ENCODE measurements at regions not wholly inside any gene's neighbourhood (a gene's known extent, or its start where the extent isn't known, plus 50 kb on each side); places are given as distances from the start of the nearest gene placed in this dataset.
"Not testable (repeated sequence)": the region's sequence is repeated elsewhere in the genome, so short reads cannot be mapped to it uniquely, and the experiment has no call there.

DNA sequence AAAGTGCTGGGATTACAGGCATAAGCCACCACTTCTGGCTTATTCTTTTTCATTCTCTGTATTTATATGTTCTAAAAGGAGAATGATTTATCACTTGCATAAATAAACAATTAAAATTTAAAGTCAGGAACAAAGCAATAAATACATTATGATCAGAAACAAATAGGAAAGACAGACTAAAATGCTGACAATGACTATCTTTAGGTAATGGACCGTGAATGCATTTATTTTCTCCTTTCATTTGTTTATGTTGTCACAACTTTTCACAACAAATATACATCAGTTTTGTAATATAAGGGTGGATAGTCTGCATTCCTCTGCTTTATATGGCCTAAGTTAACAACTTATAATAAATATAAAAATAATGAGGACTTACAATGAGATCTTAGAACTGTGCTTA is 199.2 kb upstream of the EPHA4 start:
- no peak for DNase-seq (ENCODE audit: low read depth)

DNA sequence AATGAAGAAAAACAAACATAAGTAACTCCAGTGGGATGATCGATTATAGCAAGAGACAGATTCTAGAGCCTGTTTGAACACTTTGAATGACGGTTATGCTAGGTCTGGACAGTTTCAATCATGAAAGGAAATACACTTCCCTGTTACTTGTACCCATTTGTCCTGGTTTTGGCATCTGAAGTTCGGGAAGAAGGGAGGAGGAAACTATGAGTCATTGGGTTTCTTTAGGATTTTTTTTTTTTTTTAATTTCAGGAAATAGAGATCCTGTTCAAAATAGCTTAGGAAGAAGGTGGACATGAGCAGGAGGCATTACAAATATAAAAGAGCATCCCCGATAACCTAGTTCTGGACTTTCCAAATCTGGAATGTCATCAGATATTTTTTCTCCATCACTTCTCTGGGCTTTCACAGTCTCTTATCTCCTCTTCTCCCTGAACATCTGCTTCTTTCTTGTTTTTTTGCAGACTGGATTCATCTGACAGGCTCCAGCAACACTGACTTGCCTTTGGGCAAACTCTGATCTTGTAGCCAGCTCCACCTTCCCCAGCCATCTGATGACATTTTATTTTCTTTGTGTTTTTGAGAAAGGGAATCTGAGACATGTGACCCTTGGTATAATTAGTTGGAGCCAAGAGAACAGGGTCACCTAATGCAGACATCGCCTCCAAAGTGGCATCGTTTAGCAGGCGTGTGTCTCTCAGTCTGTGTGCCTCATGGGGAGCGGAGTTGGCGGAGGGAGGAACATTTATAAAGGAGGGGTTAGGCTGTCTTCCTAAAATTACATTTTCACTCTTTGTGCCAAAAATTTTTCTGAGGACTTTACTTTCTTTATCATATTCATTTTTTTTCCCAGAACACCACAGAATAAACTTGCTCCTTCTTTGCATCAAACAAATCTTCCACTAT is 195.3 kb upstream of the EPHA4 start:
- no peak for DNase-seq (ENCODE audit: low read depth)

DNA sequence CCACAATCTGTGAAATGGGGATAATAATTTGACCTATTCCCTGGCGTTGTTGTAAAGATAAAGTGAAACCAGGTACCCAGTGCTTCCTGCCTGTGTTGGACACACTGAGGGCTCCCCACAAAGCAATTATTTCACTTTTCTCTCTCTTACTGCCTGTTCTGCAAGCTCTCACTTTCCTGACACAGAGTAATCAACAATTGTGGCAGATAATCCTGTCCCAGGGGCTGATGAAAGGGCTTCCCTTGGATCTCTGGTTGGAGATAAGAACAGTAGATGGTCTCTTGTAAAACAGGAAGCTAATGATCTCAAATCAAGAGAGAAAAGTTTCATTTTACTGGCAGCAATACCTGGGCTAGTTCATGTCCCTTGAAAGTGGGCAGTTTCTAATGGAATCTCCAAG is 190.4 kb upstream of the EPHA4 start:
- DNase-seq (ENCODE audit: low read depth), result no peak

- DNase-seq (ENCODE audit: low read depth), result no peak
Measured at GRCh38 chr2:221761260-221761659, 189.2 kb upstream of the EPHA4 start.

DNA sequence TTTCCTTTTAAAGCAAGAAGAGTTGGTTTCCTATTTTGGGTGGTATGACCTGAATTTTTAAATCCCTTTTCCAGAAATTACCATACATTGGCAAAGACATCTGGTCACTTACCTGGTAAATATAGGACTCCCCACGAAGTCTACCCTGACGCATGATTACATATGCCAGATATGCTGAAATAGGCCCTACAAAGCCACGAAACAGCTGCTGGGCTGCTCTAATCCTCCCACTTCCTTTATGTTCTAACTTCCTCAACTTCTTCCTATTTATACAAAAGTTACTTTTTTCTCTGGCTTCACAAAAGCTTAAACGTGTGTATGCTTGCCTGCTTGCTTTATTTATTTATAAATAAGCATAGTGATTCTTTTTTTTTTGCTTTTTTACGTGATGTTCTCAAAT is 186.0 kb upstream of the EPHA4 start:
- no peak for DNase-seq (ENCODE audit: low read depth)

- no peak for DNase-seq (ENCODE audit: low read depth)
Measured at GRCh38 chr2:221753401-221753800, 181.3 kb upstream of the EPHA4 start.

- DNase-seq (ENCODE audit: low read depth), result no peak
Measured at GRCh38 chr2:221752781-221753180, 180.7 kb upstream of the EPHA4 start.

DNA sequence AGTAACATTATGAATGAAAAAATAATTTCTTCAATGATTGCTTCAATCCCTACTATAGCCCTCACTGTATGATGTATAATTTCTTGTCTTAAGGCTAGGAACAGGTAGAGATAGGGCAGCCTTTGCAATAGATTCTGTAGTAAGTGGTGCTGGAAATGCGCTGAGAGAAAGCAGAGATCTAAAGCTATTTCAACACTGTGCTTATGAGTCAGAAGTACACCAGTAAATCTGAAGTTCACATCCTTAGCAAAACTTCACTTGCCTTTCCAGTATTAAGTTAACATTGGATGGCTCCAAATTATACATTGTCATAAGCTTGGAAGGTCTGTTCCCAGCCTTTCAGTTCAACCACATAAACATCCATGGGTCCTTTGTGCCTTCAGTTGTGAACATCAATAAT is 178.2 kb upstream of the EPHA4 start:
- no peak for DNase-seq (ENCODE audit: low read depth)

- DNase-seq (ENCODE audit: low read depth), result no peak
Measured at GRCh38 chr2:221747289-221747972, 175.3 kb upstream of the EPHA4 start.

DNA sequence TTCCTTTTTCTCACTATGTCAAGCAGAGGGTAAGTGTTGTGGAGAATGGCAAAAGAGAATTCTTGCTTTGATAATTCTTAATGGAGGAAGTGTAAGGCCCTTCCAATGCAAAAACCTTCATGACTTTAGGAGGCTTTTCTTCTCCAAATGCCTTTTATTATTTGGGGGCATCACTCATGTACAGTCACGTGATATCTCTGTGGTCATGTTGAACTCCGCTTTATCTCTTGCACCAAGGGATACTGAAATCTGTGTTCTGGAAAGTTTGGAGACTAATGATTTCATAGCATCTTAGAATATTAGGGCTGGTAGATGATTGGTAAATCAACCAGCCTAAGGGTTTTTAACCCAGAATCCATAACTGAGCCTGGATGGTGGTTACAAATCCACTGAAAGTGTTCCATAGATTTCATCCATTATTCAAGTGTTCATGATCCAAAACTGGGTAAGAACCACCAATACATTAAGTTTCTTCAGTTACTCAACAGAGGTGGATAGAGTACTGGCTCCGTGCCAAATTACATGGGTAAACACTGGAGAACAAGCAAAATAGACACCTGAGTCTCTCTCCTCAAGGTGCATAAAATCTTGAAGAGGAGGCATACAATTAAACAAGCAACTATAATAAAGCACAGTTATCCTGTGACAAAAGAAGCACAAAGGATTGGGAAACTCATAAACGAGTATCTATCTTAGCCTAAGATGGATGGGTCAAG is 169.6 kb upstream of the EPHA4 start:
- DNase-seq (ENCODE audit: low read depth), result no peak

GRCh38 chr2:221731432-221732145 is 159.5 kb upstream of the EPHA4 start:
- no peak for DNase-seq (ENCODE audit: low read depth)

DNA sequence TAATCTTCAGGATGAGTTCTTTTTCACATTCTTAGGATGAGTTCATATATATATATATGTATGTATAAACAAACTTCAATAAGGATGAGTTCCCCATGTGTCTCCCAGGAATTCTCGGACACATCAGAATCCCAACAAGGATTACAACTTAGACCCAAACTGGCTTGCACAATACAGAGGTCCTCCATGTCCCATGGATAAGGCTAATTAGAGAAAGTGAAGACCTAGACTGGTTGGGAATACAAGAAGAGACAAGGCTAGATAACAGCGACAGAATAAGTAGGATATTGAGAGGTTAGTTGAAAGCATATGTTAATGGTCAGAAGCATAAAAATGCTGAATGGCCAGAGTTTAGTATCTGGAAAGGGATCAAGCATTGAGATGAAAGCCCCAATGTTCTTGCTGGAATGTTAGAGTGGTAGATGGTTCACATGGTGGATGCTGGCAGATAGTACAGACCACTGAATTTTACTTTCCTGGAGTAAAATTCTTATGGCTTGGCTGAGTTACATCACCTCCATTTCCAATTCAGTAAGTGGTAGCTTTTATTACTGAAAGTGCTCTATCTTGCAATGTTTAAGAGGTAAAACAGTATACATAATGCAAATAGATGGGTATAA is 154.9 kb upstream of the EPHA4 start:
- DNase-seq (ENCODE audit: low read depth), result no peak

GRCh38 chr2:221724631-221725203 is 152.6 kb upstream of the EPHA4 start:
- no peak for DNase-seq (ENCODE audit: low read depth)

DNA sequence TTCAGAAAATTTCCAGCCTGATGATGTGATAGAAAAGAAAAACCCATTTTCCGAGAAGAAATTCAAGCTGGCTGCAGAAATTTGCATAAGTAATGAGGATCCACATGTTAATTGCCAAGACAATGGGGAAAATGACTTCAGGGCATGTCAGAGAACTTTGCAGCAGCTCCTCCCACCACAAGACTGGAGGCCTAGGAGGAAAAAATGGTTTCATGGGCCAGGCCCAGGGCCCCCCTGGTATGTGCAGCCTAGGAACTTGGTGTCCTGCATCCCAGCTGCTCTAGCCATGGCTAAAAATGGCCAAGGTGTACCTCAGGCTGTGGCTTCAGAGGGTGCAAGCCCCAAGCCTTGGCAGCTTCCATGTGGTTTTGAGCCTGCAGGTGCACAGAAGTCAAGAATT is 152.0 kb upstream of the EPHA4 start:
- DNase-seq (ENCODE audit: low read depth), result not testable (repeated sequence)

DNA sequence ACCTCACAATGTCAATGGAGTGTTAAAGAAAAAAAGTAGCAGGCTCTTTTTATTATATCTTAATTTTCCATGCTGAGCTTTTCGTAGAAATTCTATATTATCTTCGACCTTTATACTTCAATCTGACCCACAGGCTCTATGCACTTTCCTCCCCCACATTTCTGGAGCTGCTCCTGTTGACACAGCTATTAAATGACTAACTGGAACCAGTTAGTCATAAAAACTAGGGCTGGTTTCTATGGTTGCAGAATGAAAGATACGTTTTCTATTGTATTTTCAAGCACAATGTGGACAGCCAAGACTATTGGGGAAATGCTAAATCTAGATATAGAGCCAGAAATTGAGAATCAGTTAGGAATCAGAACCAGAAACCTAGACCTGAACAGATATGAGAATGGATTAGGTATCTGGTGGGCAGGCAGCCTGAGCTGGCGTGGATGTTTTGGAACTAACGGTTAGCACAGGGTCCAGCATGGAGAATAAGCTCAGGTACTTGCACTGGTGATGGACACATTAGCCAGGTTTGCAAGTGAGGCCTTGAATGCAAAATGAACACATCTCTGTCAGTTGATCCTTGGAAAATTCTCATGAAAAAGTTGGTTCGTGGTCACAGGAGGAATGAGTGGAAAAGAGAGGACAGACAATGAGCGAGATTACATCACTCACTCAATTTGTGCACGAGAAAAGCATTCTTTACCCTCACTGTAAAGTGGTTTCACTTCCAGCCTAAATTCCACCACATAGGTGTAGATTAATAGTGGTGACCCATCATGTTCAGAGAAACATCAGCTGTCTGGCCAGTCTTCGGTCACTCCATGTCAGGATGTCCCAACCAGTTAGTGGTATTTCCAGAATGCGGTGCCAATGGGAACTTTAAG is 144.6 kb upstream of the EPHA4 start:
- DNase-seq (ENCODE audit: low read depth), result no peak

DNA sequence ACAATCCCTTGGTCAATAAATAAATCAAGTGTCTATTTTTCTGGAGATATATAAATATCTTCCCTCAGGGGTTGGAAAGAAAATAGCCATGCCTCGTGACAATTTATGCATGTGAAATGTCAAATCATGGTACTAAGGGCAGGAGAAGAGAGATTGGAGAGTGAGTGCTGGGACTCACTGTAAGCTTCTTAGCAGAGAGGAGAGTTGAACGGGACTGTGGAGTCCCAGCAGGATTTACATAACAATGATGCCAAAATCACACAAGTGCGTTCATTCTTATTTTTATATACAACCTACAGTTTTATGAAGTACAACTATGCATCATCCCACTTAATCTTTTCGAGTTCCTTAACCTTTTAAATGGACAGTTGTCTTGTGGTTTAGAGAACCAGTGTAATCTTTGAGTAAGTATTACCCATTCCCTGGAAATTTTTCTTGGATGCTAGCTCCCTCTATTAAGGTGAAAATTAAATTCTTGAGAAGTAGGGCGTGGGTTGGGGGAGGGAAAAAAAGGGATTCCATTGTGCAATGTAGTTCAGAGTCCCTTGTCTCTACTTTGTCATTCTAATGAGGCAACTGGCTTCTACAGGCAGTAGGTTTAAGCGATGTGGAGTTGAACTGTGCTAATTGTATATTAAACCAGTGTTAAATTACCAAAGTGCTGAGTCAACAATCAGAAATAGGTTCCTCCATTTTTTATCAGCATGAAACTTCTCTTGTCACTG is 143.6 kb upstream of the EPHA4 start:
- no peak for DNase-seq (ENCODE audit: low read depth)

DNA sequence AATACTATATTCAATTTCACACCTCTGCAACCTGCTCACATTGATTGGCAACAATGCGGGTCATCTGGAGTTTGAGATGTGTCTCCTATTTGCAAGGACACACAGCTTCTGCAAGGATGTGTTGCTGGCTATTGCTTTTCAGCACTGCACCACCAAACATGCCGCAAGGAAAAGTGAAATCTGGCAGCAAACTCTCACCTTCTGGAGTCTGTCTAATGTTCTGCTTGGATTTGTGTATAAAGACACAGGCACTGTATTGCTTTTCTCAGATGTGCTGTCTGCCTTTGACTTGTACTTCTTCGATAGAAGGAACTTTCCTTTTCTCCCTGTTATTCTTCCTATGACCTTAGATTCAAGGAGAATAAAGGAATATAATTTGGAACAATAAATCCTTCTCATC is 138.6 kb upstream of the EPHA4 start:
- DNase-seq (ENCODE audit: low read depth), result no peak

- DNase-seq (ENCODE audit: low read depth), result no peak
Measured at GRCh38 chr2:221708902-221709301, 136.8 kb upstream of the EPHA4 start.

DNA sequence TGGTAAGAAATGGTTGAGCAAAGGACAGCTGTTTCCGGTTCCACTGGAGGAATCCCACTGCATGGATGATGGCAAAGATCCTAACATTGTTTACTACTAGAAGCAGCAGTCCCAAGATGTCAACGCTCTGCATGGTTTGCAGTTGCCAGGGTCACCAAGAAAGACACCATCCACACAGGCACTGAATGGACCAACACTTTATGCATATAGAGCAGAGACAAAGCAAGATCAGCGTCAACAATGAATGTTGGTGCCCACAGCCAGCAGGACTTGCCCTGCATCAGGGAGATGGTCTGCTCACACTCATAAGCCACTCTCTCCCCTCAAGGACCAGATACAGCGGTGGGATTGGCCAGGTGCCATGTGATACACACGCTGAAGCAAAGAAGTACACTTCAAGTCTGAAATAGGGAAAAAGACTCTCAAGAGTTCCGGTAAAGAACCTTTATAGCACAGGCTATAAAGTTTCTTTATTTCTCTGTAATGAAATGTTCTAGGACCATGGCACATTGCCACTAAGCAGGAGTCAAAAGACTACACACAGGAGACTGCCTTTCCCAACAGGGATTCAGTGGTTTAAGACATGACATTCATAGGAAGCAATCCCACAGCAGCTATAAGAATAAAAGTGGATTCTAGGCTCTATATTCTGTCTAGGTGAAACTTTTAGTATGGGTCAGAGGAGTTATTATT is 133.2 kb upstream of the EPHA4 start:
- no peak for DNase-seq (ENCODE audit: low read depth)

Data from forelimb muscle (tissue), 1 donor.